SK-N-SH (cell line): ENCODE measurements at regions not wholly inside any gene's neighbourhood (a gene's known extent, or its start where the extent isn't known, plus 50 kb on each side); places are given as distances from the start of the nearest gene placed in this dataset.
A peak's percentile ranks its signal among the peaks of the same experiment; 100 is the strongest.

ENCODE experiments used
- CTCF ChIA-PET: fragments of 300-600, 350-600 bp; formaldehyde crosslinking; extraction: SDS; loops from one replicate; lab custom pipeline; 2021; lab: Yijun Ruan, JAX
- POLR2A ChIA-PET: fragments of 350-600 bp; sonication (Branson Sonifier 250); formaldehyde crosslinking; extraction: SDS; loops from one replicate; lab custom pipeline; 2020; ENCODE audit warnings: antibody characterized with exemption, inconsistent platforms; lab: Yijun Ruan, JAX
- DNase-seq: peaks from one replicate; pipeline ENCODE4 v3.0.0; 2012
- H2AFZ ChIP-seq: fragments of 200-600 bp; sonication (generic); 2 replicates; pipeline ENCODE4 v1.8.1; 2016; ENCODE audit warnings: antibody characterized with exemption, mild to moderate bottlenecking, low read depth
- H3F3A ChIP-seq: fragments of 200-600 bp; sonication (generic); replicated peaks from 2 replicates; pipeline ENCODE3; 2016; ENCODE audit warnings: antibody characterized with exemption, mild to moderate bottlenecking; ENCODE audit not compliant: insufficient read depth
- H3K27ac ChIP-seq, 2 experiments: fragments of 200-500 bp in 1 of 2; fragments of 200-600 bp in 1 of 2; sonication (Bioruptor generic) in 1 of 2; sonication (generic), shearing (Covaris generic) in 1 of 2; 2 replicates each; pipeline versions ENCODE4 v1.5.1 to v1.6.1; 2014 to 2016; ENCODE audit warnings: low read depth in 2 of 2, inconsistent platforms in 1 of 2, low read length in 1 of 2, mild to moderate bottlenecking in 1 of 2, mixed read lengths in 1 of 2
- H3K27me3 ChIP-seq: fragments of 200-600 bp; sonication (generic), shearing (Covaris generic); 2 replicates; pipeline ENCODE4 v1.6.1; 2016; ENCODE audit warnings: mixed run types; ENCODE audit not compliant: insufficient read depth
- H3K36me3 ChIP-seq, 2 experiments: fragments of 200-500 bp in 1 of 2; fragments of 200-600 bp in 1 of 2; sonication (Bioruptor generic) in 1 of 2; sonication (generic) in 1 of 2; replicated peaks in 1 of 2; 2 replicates each; pipeline versions ENCODE3 to v1.5.1; 2014 to 2016; ENCODE audit warnings: low read length in 1 of 2, mild to moderate bottlenecking in 1 of 2; ENCODE audit not compliant: insufficient read depth in 2 of 2, control insufficient read depth in 1 of 2
- H3K4me1 ChIP-seq, 2 experiments: fragments of 200-500 bp in 1 of 2; fragments of 200-600 bp in 1 of 2; sonication (Bioruptor generic) in 1 of 2; sonication (generic), shearing (Covaris generic) in 1 of 2; 2 replicates each; pipeline versions ENCODE4 v1.5.1 to v1.6.1; 2014 to 2016; ENCODE audit warnings: low read depth in 1 of 2, low read length in 1 of 2, mixed run types in 1 of 2; ENCODE audit not compliant: insufficient read depth in 2 of 2, control insufficient read depth in 1 of 2
- H3K4me2 ChIP-seq: fragments of 200-600 bp; sonication (generic), shearing (Covaris generic); 2 replicates; pipeline ENCODE4 v1.6.1; 2017; ENCODE audit warnings: mixed run types
- H3K4me3 ChIP-seq, 2 experiments: fragments of 200-500 bp in 1 of 2; fragments of 200-600 bp in 1 of 2; sonication (Bioruptor generic) in 1 of 2; sonication (generic), shearing (Covaris generic) in 1 of 2; 2 replicates each; pipeline versions ENCODE4 v1.5.1 to v1.8.1; 2014 to 2016; ENCODE audit warnings: low read depth in 2 of 2, inconsistent platforms in 1 of 2, low read length in 1 of 2, mild to moderate bottlenecking in 1 of 2, mixed read lengths in 1 of 2, moderate library complexity in 1 of 2
- H3K79me2 ChIP-seq: fragments of 200-600 bp; sonication (generic); 2 replicates; pipeline ENCODE4 v1.8.1; 2017; ENCODE audit warnings: mild to moderate bottlenecking; ENCODE audit not compliant: insufficient read depth
- H3K9ac ChIP-seq: fragments of 200-600 bp; sonication (generic); 2 replicates; pipeline ENCODE4 v1.6.1; 2017; ENCODE audit warnings: mixed run types
- H3K9me2 ChIP-seq: fragments of 200-600 bp; sonication (generic); 2 replicates; pipeline ENCODE4 v1.6.1; 2017; ENCODE audit warnings: mixed run types
- H3K9me3 ChIP-seq: fragments of 200-600 bp; sonication (generic); 2 replicates; pipeline ENCODE4 v1.6.1; 2017; ENCODE audit warnings: mixed run types, mild to moderate bottlenecking, moderate library complexity
- H4K20me1 ChIP-seq: fragments of 200-600 bp; sonication (generic); 2 replicates; pipeline ENCODE4 v1.6.1; 2017; ENCODE audit warnings: mild to moderate bottlenecking, mixed run types; ENCODE audit not compliant: insufficient read depth
- CTCF ChIP-seq: fragments of 200-600 bp; sonication (generic); IDR thresholded peaks from 2 replicates; pipeline ENCODE4 v1.6.1; 2017; ENCODE audit warnings: antibody characterized with exemption, mild to moderate bottlenecking, moderate library complexity
- ELF1 ChIP-seq: IDR thresholded peaks from 2 replicates; pipeline ENCODE4 v1.4.0; 2012
- EZH2phosphoT487 ChIP-seq: fragments of 200-600 bp; sonication (generic); IDR thresholded peaks from 2 replicates; pipeline ENCODE4 v1.6.1; 2017; ENCODE audit warnings: low read depth, mixed run types, mild to moderate bottlenecking, antibody characterized with exemption, moderate library complexity, borderline replicate concordance
- FOXJ3 ChIP-seq: sonication (generic); formaldehyde crosslinking; IDR thresholded peaks from 2 replicates; pipeline ENCODE4 v1.5.1; 2020; ENCODE audit warnings: mild to moderate bottlenecking, missing genetic modification reagents
- GATA2 ChIP-seq: sonication (generic); formaldehyde crosslinking; IDR thresholded peaks from 2 replicates; pipeline ENCODE4 v1.5.0; 2020; ENCODE audit warnings: mild to moderate bottlenecking, missing genetic modification reagents
- MXI1 ChIP-seq: IDR thresholded peaks from 2 replicates; pipeline ENCODE4 v1.6.1; 2012; ENCODE audit warnings: mild to moderate bottlenecking, low read depth, low read length, improper control_type of control experiment
- NFIC ChIP-seq: IDR thresholded peaks from 2 replicates; pipeline ENCODE4 v1.4.0; 2012; ENCODE audit warnings: borderline replicate concordance
- NRF1 ChIP-seq: IDR thresholded peaks from 2 replicates; pipeline ENCODE4 v1.6.1; 2012; ENCODE audit warnings: low read depth, mild to moderate bottlenecking, low read length
- PBX3 ChIP-seq: IDR thresholded peaks from 2 replicates; pipeline ENCODE4; 2012
- POLR2AphosphoS5 ChIP-seq: IDR thresholded peaks from 2 replicates; pipeline ENCODE4 v1.6.1; 2012; ENCODE audit warnings: low read depth, low read length
- RAD21 ChIP-seq: IDR thresholded peaks from 2 replicates; pipeline ENCODE4 v1.6.1; 2012; ENCODE audit warnings: mild to moderate bottlenecking, low read length
- REST ChIP-seq: IDR thresholded peaks from 2 replicates; pipeline ENCODE4 v1.6.1; 2012; ENCODE audit warnings: mild to moderate bottlenecking, low read depth, low read length, moderate library complexity
- SIN3A ChIP-seq: IDR thresholded peaks from 2 replicates; pipeline ENCODE4 v1.6.1; 2012; ENCODE audit warnings: low read depth, mild to moderate bottlenecking, low read length, moderate library complexity, borderline replicate concordance
- TAF1 ChIP-seq: IDR thresholded peaks from 2 replicates; pipeline ENCODE4 v1.6.1; 2012; ENCODE audit warnings: low read depth, mild to moderate bottlenecking, low read length, moderate library complexity, borderline replicate concordance
- TCF12 ChIP-seq: IDR thresholded peaks from 2 replicates; pipeline ENCODE4 v1.4.0; 2012
- WGBS: methylation state at CpG from one replicate; pipeline ENCODE4 v1.1.6; 2017; ENCODE audit warnings: low lambda C conversion rate; 5-methylcytosine and 5-hydroxymethylcytosine counted together

GRCh38 chr13:81957121-81957520 lies 1616.2 kb upstream of the SPRY2 start:
- H3K4me1 ChIP-seq: no peaks in the 10 kb centered on the region
- H3F3A ChIP-seq: no peaks in the 10 kb centered on the region
- H3K9me3 ChIP-seq: no peaks in the 10 kb centered on the region
- H3K27ac ChIP-seq: no peak overlapping the region
- ChIA-PET POLR2A (no interaction called here), CTCF (no interaction called here)
- no peak overlapping the region for H2AFZ ChIP-seq
- DNase-seq: no peak
- no peaks in the 10 kb centered on the region for H4K20me1 ChIP-seq
- H3K9ac ChIP-seq: no peak overlapping the region
- no peaks in the 10 kb centered on the region for H3K36me3 ChIP-seq
- H3K9me2 ChIP-seq: no peaks in the 10 kb centered on the region
- no peaks in the 10 kb centered on the region for H3K27me3 ChIP-seq
- no peak overlapping the region for H3K4me2 ChIP-seq
- no peak overlapping the region for H3K4me3 ChIP-seq
- TF ChIP-seq TAF1 (no peak), NFIC (no peak), GATA2 (no peak), EZH2phosphoT487 (no peak), PBX3 (no peak), ELF1 (no peak), RAD21 (0 out of 2 replicates have a peak, but pooled peaks have one; percentile 18), FOXJ3 (CRISPR knock-in tag) (no peak), MXI1 (no peak), CTCF (peak; percentile 11; the same call in 1 of the 2 replicates), NRF1 (no peak), TCF12 (no peak), SIN3A (no peak)
- H3K79me2 ChIP-seq: no peaks in the 10 kb centered on the region

GRCh38 chr13:81929988-81930387 lies 1589.1 kb upstream of the SPRY2 start:
- no peak overlapping the region for H3K4me3 ChIP-seq
- H3F3A ChIP-seq: no peaks in the 10 kb centered on the region
- H3K9me3 ChIP-seq: no peaks in the 10 kb centered on the region
- no peak overlapping the region for H3K27ac ChIP-seq
- TF ChIP-seq POLR2AphosphoS5 (no peak), REST (no peak), RAD21 (peak; percentile 56), CTCF (peak; percentile 47), MXI1 (no peak)
- TF ChIP-seq, all 33 proteins: peak for 2
- ChIA-PET CTCF (interaction anchor here (0.7 to 1.3 kb wide), 4 partner anchors 9 to 401 kb away, joined by 3 to 4 read pairs (median 4); no protein-coding TSS in a partner anchor), POLR2A (no interaction called here)
- Histone ChIP-seq H3K27me3 (no peaks in the 10 kb centered on the region), H3K9ac (no peak overlapping the region), H3K9me2 (no peaks in the 10 kb centered on the region), H3K4me2 (no peak overlapping the region), H3K36me3 (no peaks in the 10 kb centered on the region), H2AFZ (no peak overlapping the region), H3K79me2 (no peaks in the 10 kb centered on the region), H4K20me1 (no peaks in the 10 kb centered on the region), H3K4me1 (no peaks in the 10 kb centered on the region)
- 3% methylated on average over 3 of the region's 3 CpGs for WGBS
- peak; percentile 3 for DNase-seq
